ENCODE measurements at regions not wholly inside any gene's neighbourhood (a gene's known extent, or its start where the extent isn't known, plus 50 kb on each side); places are given as distances from the start of the nearest gene placed in this dataset.

DNA sequence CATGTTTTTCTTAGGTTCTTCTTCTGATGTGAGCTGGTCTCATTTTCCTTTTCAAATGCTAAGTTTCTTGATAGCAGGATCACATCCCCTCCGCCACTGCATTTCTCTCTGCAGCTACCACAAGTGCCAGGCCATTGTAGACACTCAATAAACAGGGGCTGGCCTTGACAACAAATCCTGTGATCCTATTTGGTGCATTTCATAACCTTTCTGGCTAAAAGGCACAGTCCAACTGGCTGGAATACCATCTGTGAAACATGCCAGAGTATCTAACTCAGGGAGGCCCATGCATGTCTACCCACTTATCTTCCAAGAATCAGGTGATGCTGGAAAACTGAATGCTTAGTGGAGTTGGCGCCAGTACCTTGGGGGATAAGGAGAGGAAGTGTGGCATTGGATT lies 85.2 kb upstream of the NR2F2 start:
- TF ChIP-seq, protein P1, sequence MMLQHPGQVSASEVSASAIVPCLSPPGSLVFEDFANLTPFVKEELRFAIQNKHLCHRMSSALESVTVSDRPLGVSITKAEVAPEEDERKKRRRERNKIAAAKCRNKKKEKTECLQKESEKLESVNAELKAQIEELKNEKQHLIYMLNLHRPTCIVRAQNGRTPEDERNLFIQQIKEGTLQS (IDR thresholded peaks at IDR 0.05; ENCODE audit: insufficient read depth, low read depth, low read length) = no peak
- no peak for TF ChIP-seq TAF1 (IDR thresholded peaks at IDR 0.05; ENCODE audit: low read depth, low read length)
- TF ChIP-seq POLR2A (IDR thresholded peaks at IDR 0.05; ENCODE audit: control extremely low read depth in 1 of 2, low read depth in 2 of 2, low read length in 2 of 2) = no peak
- no peak for TF ChIP-seq RAD21 (IDR thresholded peaks at IDR 0.05 in 1 of 2, conservative IDR thresholded peaks at IDR 0.05 in 1 of 2; ENCODE audit: low read depth in 2 of 2, low read length in 2 of 2)

All from H1 (cell line).